HG02798 (cell line): ENCODE measurements at regions not wholly inside any gene's neighbourhood (a gene's known extent, or its start where the extent isn't known, plus 50 kb on each side); places are given as distances from the start of the nearest gene placed in this dataset.

Source experiments
- ATAC-seq: cut with Tn5 transposase; IDR thresholded peaks from one replicate; pipeline ENCODE4 v1.9.1; 2021; ENCODE audit warnings: mild to moderate bottlenecking; ENCODE audit not compliant: unreplicated experiment, poor library complexity

DNA sequence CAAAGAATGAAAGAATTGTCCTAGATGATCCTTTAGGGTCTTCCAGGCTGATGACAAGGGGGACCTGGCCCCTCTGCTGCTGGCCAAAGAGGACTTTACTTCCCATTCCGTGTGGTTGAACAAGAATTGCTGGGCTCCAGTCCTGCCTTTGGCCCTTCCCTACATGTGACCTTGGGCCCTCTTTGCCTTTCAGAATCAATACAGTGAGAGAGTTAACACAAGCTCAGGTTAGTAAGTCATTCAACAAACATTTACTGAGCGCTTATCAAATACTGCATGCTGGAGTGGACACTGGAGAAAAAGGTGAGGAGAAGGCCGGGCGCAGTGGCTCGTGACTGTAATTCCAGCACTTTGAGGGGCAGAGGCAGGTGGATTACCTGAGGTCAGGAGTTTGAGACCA is 113.1 kb downstream of the C9orf50 start:
- no peak for ATAC-seq

DNA sequence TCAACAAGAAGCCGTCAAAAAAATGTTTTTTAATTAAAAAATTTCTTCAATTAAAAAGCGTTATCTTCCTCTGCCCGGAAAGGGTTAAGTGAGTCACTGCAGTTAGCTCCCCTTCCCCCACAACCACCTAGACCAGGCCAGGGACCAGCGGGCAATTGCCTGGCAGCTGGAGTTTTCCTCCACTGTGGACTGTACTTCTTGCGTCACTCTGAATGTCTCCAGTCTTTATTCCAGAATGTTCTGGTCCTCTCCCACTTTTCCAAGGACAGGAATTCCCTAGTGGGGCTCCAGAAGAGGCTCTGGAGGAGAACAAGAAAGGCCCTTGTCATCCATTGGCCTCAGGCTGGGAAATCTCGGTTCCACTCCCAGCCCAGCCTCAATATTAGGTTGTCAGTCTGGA is 114.0 kb downstream of the C9orf50 start:
- no peak for ATAC-seq

DNA sequence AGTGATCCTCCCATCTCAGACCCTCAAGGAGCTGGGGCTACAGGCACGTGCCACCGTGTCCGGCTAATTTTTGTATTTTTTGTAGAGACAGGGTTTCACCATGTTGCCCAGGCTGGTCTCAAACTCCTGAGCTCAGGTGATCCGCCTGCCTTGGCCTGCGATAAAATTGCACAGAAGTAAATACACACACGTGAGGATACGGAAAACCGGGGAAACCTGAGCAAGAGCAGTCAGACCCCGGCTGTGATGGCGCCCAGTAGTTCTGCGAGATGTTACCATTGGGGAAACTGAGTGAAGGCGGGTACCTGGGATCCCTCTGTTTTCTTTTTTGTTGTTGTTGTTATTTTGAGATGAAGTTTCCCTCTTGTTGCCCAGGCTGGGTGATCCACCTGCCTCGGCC is 114.9 kb downstream of the C9orf50 start:
- ATAC-seq: no peak

DNA sequence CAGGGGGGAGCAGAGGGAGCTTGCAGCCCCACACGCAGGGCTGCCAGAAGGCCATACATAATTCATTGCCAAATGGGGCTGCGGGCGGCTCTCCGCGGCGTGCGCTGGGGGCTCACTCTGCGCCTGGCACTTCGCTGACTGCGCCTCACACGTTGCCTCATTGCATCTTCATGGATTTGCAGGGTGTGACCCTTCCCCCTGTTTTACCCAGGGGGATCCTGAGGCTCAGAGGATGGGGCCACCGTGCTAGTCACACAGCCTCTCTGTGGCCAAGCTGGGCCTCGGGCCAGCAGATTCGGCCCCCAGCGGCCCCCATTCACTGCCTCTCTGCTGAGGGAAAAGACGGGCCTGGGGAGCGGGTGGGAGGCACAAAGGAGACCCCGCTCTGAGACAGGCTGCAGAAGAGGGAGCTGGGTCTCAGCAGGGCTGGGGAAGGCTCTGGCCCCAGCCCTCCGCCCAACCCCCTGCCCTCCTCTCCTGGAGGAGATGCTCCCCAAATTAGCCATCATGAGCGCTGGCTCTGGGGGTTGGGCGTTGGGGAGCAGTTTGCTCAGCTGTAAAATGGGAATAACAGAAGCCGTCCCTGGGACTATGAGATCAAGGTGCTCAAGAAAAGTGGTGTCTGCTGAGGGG is 115.5 kb downstream of the C9orf50 start:
- ATAC-seq: no peak

DNA sequence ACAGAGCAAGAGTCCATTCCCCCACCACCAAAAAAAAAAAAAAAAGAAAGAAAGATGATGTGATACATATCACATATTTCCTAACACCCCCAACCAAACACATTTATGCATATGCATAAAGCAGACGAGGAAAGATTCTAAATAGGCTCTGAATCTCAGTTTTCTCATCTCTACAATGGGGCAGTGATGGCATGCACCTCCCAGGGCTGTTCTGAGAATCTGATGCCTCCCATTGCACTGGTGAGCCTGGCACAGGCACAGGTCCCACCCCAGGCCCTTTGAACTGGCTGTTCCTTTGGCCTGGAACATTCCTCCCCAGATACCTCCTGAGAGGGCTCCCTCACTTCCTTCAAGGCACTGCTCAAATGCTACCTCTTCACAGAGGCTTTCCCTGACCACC is 116.5 kb downstream of the C9orf50 start:
- no peak for ATAC-seq

DNA sequence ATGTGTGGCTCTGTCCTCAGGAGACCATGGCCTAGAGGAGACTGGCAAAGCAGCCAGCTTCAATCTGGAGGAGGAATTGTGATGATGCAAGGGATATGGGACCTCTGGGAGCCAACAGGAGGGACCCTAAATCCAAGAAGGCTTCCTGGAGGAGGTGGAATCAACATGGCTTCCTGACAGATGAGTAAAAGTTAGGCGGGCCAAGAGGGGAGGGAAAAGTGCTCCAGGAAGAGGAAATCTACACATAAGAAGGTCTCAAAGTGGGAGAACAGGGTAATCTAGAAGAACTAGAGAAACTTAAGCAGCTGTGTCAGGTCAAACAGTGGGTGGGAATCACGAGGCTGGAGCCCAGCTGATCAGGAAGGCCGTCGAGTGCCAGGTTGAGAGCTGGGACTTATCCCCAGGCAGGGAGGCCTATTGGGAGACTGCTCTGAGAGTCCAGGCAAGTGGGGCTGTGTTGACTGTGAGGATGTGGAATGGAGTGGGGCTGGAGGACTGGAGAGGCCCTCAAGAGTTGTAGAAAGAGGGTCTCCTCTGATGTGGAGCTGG is 119.1 kb downstream of the C9orf50 start:
- ATAC-seq: no peak

DNA sequence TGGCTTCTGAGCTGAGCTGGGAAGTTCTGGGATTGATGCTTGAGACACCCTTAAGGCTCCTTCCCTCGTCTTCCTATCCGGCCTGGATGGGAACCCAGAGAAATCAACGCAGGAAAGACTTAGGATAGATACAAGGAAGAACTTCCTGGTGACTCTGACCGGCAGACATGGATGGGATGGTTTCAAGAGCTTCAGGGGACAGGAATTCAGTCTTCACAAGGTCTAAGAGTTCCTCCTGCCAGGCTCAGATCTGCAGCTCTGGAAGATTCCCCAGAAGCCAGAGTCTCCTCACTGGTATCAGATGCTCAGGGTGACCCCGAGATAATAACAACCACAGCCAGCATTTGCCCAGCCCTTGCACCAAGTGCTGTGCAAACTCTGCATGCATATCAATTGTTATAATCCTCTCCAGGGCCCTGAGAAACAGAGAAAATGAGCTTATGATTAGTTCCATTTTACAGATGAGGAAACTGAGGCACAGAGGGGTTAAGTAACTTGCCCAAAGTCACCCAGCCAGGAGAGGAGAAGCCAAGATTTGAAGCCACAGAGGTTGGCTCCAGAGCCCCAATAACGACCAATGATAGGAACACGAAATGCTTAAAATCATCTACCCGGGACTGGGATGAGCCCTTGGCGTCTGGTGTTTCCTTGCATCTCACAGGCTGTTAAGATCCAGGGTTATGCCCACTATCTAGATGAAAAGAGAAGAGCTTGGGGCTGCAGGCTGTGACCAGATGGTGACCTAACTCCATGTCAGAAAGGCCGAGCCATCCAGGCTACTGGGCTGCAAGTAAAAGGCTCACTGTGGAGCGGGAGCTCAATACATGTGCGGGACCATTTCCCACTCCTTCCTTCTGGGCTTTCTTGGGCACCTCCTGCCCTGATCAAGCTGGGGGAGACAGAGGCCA is 119.8 kb downstream of the C9orf50 start:
- no peak for ATAC-seq

DNA sequence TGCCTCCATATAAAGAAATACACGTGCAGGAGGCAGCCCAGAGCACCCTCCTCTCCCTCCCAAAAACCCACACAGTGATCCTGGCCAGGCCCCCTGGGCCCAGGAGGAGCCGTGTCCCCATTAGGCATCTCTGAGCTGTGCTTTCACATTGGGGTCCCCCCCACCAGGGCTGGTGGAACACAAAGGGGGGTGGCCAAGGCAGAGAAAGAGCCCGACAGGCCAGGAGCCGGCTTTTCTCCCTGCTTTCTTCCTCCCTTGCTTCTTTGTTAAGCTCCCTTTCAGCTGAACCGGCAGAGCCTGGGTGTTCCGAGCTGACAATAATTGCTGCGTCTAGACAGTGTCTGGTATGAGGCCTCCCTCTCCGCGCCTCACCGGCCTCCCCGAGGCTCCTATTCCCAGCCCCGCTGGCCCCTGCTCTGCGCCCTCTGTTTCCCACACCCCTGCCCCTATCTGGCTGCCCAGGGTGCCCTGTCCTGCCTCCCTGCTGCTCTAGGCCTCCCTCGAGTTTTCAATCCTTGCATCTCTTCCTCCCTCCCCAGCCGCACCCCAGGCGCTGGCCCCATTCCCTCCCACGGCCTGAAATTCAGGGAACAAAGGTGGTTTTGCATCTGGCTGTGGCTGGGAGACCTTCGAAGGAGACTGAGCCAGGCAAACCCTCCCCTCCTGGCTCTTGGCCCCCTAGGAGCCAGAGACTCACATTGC is 120.6 kb downstream of the C9orf50 start:
- no peak for ATAC-seq

DNA sequence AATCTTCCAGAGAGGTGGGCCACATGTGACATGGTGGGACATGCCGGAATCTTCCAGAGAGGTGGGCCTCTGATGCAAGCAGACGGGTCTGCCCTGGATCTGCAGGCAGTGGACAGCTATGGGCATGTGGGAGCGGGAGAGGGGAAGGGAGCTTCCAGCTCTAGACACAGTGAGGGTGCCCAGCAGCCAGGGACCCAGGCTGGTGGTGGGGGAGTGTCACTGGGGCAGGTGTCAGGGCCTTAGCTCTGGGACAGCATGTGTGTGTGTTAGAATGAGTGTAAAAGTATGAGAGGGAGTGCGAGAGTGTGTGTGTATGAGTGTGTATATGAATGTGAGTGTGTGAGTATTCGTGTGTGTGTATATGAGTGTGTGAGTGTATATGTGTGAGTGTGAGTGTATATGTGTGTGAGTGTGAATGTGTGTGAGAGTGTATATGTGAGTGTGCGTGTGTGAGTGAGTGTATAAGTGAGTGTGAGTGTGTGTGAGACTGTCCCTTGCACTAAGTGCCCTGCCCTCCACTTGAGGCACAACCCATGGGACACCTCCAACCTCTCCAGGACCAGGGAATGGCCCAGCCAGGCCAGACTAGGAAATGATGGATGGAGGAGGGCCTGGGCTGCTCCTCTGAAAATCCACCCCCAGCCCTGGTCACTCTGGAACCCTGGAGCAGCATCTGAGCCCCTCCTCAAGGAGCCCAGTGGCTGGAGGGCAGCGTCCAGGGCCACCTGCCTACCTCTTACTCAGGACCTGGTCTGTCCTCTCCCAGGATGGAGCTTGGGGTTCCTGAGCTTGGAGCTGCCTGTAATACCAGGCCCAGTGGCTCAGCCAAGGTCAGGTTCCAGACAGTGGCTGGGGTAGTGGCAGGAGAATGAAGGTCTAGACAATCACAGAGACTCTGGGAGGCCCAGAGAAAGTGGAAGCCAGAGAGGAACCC is 122.2 kb downstream of the C9orf50 start:
- ATAC-seq: no peak

DNA sequence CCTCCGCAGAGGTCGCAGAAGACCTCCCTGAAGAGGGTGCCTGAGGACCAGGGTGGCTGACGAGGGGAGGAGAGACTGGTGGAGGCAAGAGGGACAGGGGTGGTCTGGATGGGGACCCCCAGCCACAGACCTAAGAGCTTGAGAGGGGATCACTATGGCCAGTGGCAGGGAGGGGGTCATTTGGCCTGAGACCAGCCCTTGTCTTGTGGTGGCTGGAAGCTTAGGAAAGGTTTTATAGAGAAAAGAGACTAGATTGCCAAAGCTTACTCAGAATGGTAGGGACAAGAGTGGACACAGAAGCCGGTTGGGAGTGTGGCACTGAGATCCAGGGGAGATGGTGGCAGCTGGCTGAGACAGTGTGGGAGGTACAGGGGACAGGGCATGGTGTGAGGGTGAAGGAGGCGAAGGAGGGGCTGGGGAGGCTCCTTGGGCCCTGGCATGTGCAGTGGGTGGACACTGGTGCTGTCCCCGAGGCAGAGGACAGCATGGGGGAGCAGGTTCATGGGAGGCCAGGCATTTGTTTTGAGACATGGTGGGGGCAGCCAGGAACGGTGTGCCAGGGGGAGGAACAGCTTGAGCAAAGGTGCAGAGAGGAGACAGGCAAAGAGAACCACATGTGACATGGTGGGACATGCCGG is 123.0 kb downstream of the C9orf50 start:
- no peak for ATAC-seq

DNA sequence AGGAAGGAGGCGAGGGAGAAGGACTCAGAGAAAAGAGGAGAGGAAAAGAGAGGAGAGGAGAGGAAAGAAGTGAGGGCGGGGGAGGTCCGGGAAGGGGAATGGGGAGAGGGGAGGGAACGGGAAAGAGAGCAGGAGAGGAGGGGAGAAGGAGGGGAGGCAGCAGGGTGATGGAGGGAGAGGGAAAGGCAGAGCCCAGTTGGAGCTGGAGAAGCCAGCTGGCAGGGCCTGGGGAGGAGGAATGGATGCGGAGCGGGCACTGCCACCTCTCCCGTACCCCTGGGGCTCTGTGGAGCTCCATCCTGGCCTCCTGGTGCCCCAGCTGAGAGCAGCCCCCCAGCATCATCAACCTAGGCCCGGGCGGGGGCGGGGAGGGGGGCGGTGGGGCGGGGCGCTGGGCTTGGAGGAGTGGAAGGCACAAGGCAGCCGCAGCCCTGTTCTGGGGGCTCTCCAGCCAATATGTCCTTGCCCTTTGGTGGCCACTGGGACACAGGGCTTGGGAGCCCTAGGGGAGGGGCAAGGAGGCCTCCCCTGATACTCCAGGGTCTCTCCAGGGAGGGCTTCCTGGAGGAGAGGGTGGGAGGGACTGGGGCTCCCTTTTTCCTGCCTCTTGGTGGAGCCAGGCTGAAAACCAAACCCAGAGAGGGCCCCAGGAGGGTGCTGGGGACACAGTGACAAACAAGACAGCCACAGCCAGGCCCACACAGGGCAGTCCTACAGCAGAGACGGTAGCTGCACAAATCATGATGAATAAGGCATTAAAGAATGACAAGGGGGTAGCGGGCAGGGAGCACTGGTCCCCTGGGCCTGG is 123.7 kb downstream of the C9orf50 start:
- no peak for ATAC-seq

DNA sequence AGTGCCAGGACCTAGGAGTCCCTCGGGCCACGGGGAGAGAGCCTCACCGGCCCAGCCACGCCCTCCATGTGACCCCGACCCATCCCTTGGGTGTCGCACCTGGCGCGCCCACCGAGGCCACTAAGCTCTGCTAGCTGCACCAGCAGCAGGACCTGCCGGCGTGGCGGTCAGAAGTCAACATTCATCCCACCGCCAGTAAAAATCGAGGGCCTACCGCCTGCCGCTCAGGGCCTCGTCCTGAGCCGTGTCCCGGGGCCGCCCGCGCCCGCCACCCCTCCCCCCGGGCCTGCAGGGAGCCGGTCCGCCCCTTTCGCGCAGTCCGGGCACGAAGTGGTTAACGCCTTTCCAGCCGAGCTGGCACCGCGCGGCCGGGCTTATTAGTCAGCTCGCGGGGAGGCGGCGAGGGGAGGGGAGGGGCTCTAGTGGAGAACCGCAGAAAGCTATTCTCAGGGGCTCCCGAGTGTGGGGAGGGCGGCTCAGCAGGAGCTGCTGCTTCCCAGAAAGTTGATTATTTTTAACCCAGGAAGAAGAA is 124.4 kb downstream of the C9orf50 start:
- ATAC-seq: no peak

DNA sequence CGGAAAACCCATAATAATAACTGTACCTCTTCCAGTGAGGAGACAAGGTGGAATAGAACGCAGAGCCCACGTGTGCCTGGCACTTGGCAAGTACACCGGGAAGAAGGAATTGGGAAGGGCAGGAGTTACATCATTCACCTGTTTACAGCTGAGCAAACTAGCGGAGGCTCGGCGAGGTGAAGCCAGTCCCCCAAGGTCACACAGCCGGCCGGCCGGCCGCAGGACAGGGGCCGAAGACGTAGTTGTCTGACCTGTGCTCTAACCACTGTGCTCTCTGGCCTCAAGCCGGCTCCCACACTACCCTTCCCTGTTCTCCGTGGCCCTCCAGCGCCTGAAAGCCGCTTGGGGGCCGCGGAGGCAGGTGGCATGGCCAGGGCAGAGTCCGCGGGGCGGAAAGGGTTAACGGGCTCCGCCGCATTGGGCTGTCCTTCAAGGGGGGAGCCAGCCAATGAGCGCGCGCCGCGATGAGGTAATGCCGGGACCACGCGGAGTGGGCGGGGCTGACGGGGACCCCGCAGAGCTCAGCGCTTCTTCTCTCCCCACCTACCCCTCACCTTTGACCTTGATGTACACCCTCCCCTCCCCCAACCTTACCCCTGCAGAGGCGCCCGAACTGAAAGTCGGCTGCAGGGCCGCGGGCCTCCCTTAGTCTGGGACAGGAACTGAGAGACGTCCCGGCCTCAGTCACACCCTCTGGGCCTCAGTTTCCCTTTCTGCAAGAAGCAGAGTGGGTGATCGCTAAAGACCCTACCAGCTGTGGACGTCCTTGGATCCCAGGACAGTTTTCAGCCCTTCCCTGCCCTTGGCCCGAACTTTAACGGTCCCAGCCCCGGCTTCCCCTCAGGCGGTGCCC is 125.1 kb downstream of the C9orf50 start:
- ATAC-seq: peak; percentile 38

DNA sequence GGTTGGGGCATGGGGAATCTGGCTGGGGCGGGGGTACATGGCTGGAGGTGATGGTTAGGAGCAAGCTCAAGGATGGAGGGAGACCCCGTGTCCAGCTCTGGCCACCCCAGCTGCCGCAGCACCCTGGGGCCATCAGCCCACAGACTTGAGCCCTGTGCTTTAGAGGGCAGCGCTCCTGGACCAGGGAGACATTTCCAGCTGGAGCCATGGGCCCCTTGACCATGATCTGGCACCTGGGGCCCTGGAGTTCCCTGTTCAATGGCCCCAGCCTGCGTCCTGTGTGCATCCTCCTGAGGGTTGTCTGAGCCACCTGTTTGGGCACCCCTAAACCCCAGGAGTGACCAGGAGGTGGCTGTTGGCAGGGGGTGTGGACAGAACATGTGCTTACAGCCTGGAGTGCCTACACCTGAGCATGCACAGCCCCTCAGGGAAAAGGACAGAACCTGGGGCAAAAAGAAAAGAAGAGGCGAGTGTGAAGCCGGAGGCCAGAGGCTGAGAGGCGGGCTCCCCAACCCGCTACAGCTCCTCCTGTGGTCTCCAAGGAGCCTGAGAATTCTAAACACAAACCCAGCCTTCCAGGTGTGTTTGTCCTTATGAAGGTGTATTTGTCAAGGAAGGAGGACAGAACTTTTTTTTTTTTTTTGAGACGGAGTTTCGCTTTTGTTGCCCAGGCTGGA is 126.7 kb downstream of the C9orf50 start:
- no peak for ATAC-seq

DNA sequence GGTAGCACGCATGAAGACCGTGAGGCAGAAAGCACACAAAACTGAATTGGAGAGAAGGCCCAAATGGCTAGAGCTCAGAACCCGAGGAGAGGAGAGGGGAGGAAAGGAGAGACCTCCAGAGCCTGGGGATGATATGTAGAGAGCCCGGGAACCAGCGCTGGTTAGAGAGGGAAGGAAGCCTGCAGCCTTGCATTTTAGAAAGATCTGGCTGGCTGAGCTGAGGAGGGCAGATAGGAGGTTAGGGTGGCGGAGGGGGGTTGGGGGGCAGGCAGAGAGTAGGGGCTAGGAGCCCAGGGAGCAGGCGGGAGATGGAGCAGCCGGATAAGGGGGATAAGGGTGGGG is 127.2 kb downstream of the C9orf50 start:
- no peak for ATAC-seq

DNA sequence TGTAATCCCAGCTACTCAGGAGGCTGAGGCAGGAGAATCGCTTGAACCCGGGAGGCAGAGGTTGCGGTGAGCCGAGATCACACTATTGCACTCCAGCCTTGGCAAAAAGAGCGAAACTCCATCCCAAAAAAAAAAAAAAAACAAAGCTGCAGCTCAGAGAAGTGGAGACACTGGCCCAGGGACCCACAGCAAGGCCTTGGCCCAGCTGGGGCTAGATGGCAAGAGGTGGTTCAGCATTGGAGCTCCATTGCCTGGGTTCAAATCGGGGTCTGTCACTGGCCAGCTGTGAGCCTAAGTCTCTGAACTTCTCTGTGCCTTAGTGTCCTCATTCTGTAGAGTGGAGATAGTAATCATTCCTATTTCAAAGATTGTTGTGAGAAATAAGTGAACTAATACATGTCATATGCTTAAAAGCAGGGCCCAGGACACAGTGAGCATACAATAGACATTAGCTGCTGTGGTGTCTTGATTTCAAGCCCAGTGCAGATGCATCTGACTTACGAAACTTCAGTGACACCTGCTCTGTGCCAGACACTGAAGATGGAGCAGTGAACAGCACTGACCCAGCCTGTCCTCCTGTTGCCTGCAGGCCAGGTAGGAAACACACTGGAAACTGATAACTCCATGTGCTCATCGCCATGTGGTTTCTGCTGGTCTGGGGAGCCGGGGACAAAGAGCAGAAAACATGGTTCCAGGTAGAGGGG is 127.7 kb downstream of the C9orf50 start:
- no peak for ATAC-seq

DNA sequence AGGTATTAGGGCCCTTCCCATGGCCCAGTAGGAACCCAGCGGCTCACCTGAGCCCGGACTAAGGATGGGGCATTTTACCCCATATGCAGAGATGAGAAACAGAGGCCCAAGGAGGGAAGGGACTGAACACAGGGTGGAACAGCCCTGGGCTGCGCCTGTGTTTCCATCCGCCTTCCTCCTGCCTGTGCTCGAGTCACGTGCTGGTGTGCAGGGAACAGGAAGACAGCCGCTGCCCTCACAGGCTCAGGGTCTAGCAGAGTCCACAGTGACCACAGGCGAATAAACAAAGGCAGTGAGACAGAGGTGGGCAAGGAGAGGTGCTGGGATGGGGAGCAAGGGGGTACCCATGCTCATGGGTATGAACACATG is 129.4 kb downstream of the C9orf50 start:
- ATAC-seq: no peak
